Upper lobe of left lung (tissue), 6 donors: ENCODE measurements at regions not wholly inside any gene's neighbourhood (a gene's known extent, or its start where the extent isn't known, plus 50 kb on each side); places are given as distances from the start of the nearest gene placed in this dataset.

Experiments
- ATAC-seq, 2 donors: fragments of 200-7000 bp; cut with Tn5 transposase; one replicate each; pipeline ENCODE4 v1.9.1; 2022; ENCODE audit warnings: mild to moderate bottlenecking in 2 of 2, moderate library complexity in 2 of 2; ENCODE audit not compliant: low FRiP score in 2 of 2
- DNase-seq, 2 donors: peaks; one replicate each; pipeline ENCODE4 v3.0.0-alpha.2; 2019 to 2020
- H3K27ac ChIP-seq, 4 donors: fragments of 200-600 bp; sonication (generic); one replicate each; pipeline ENCODE4 v1.5.1; 2016 to 2019
- H3K27me3 ChIP-seq, 4 donors: fragments of 200-600 bp; sonication (generic); one replicate each; pipeline ENCODE4 v1.5.1; 2017 to 2019
- H3K36me3 ChIP-seq, 4 donors: fragments of 200-600 bp; sonication (generic); one replicate each; pipeline ENCODE4 v1.5.1; 2016 to 2019
- H3K4me1 ChIP-seq, 4 donors: fragments of 200-600 bp; sonication (generic); one replicate each; pipeline ENCODE4 v1.5.1; 2018 to 2019
- H3K4me3 ChIP-seq, 4 donors: fragments of 200-600 bp; sonication (generic); one replicate each; pipeline ENCODE4 v1.5.1; 2017 to 2019; ENCODE audit warnings: mild to moderate bottlenecking in 2 of 4, moderate library complexity in 1 of 4
- H3K9me3 ChIP-seq, 4 donors: fragments of 200-600 bp; sonication (generic); one replicate each; pipeline ENCODE4 v1.5.1; 2018 to 2019
- EP300 ChIP-seq, 4 donors: sonication (generic); formaldehyde crosslinking; IDR thresholded peaks; one replicate each; pipeline ENCODE4 v1.5.1; 2017; ENCODE audit warnings: antibody characterized with exemption in 4 of 4, control low read depth in 2 of 4
- POLR2A ChIP-seq, 4 donors: fragments of 450-650 bp; IDR thresholded peaks; one replicate each; pipeline ENCODE4 v1.5.1; 2016 to 2017; ENCODE audit warnings: antibody characterized with exemption in 4 of 4, mild to moderate bottlenecking in 2 of 4
- POLR2AphosphoS5 ChIP-seq, 2 donors: sonication (generic); formaldehyde crosslinking; IDR thresholded peaks; one replicate each; pipeline ENCODE4 v1.5.1; 2017; ENCODE audit warnings: antibody characterized with exemption in 2 of 2
- WGBS, 2 donors: methylation state at CpG; one replicate each; pipeline ENCODE4 v1.1.5; 2017 to 2018; 5-methylcytosine and 5-hydroxymethylcytosine counted together
- TF ChIP-seq, protein P1 (sequence below), 6 experiments: fragments of 450-650 bp in 4 of 6; fragments of 200-600 bp in 2 of 6; sonication (generic) in 2 of 6; IDR thresholded peaks; one replicate each; pipeline ENCODE4 v1.5.1; 2016 to 2019; ENCODE audit warnings: antibody characterized with exemption in 6 of 6
- donor health status: DM: no; HTN: no; CAD: no; lungs with moderate emphysema.
- donor health status: DM: no; HTN: yes; CAD: no; lungs with severe emphysema.

DNA sequence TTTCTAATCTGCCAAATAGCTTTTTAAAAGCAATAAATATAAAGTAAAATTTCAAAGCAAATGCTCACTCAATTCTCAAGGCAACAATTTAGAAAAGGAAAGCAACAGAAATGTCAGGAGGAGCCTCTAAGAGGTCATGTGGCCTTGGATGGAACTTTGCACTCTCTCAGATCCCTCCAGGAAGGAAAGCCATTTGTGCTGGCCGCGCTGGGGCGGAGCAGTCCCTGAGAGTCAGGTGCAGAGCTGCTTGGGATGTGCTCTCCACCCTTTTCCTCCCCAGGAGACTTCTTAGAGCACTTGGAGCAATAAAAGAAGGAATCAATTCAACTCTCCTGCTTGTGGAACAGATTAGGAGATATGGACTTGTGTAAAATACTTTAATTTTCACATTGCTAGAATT, 379.8 kb upstream of the LINC00305 start:
- Histone ChIP-seq H3K36me3 (no peaks in the 10 kb centered on the region), H3K4me3 (no peak overlapping the region), H3K27ac (no peak overlapping the region), H3K27me3 (no peaks in the 10 kb centered on the region), H3K9me3 (no peaks in the 10 kb centered on the region), H3K4me1 (no peaks in the 10 kb centered on the region)
- DNase-seq, result peak in 1 of 2 donors; percentile 24
- no peak for ATAC-seq
- no peak for TF ChIP-seq POLR2A (IDR thresholded peaks at IDR 0.05)
- TF ChIP-seq, protein P1, sequence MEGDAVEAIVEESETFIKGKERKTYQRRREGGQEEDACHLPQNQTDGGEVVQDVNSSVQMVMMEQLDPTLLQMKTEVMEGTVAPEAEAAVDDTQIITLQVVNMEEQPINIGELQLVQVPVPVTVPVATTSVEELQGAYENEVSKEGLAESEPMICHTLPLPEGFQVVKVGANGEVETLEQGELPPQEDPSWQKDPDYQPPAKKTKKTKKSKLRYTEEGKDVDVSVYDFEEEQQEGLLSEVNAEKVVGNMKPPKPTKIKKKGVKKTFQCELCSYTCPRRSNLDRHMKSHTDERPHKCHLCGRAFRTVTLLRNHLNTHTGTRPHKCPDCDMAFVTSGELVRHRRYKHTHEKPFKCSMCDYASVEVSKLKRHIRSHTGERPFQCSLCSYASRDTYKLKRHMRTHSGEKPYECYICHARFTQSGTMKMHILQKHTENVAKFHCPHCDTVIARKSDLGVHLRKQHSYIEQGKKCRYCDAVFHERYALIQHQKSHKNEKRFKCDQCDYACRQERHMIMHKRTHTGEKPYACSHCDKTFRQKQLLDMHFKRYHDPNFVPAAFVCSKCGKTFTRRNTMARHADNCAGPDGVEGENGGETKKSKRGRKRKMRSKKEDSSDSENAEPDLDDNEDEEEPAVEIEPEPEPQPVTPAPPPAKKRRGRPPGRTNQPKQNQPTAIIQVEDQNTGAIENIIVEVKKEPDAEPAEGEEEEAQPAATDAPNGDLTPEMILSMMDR (IDR thresholded peaks at IDR 0.05), result no peak
- no peak for TF ChIP-seq EP300 (IDR thresholded peaks at IDR 0.05)
- no peak for TF ChIP-seq POLR2AphosphoS5 (IDR thresholded peaks at IDR 0.05)
- WGBS, 2 donors, result 79 to 85% methylated on average over 3 of the region's 3 CpGs

DNA sequence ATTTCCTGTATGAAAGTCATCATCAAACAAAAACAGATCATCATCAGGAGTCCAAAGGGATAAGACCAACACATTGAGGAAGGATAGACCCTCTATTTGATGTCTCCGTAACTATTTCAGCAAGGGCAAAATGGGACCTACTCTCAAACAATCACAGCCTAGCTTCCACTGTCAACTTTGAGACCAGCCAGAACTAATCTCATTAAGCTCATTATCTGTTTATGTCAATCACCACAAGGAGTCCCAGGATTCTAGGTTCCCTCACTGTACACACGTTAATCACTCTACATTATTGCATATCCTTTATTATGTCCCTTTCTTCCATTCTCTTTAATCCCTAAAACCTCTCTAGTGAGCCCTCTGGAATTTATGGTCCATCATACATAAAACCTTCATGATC, 370.3 kb upstream of the LINC00305 start:
- Histone ChIP-seq H3K27ac (no peak overlapping the region), H3K36me3 (no peaks in the 10 kb centered on the region), H3K4me1 (no peaks in the 10 kb centered on the region), H3K27me3 (no peaks in the 10 kb centered on the region), H3K4me3 (no peak overlapping the region), H3K9me3 (no peaks in the 10 kb centered on the region)
- 78 to 83% methylated on average over 2 of the region's 2 CpGs for WGBS, 2 donors
- no peak for DNase-seq
- ATAC-seq, result no peak
- TF ChIP-seq POLR2A (IDR thresholded peaks at IDR 0.05), result no peak

- TF ChIP-seq, protein P1 (IDR thresholded peaks at IDR 0.05), result no peak
- TF ChIP-seq POLR2A (IDR thresholded peaks at IDR 0.05) (no peak), EP300 (IDR thresholded peaks at IDR 0.05) (no peak)
- Histone ChIP-seq H3K9me3 (no peaks in the 10 kb centered on the region), H3K36me3 (no peaks in the 10 kb centered on the region), H3K4me3 (no peak overlapping the region), H3K27me3 (no peaks in the 10 kb centered on the region), H3K4me1 (no peaks in the 10 kb centered on the region), H3K27ac (no peak overlapping the region)
- ATAC-seq, result no peak
- DNase-seq, result no peak
- whole genome bisulfite sequencing, 2 donors, result 88 to 95% methylated on average over 2 of the region's 2 CpGs
These were observed 369.3 kb upstream of the LINC00305 start for GRCh38 chr18:64518191-64518590.

DNA sequence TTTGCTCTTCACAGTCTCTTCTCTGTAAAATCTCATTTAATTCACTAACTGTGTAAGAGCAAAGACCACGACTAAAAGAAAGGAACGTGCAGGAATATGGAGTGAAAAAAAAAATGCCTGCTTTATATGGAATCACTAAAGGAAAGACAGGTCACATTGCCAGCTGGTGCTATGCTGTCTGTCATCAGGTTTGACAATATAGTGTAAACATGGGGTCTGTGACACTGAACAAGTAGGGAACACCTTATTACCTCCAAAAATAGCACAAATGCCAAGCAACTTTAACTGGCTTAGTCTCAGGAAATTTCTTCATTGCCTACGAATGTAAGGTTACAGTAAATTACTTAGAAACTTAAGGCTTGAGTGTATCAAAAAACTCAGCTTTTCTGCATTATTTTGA, 364.5 kb upstream of the LINC00305 start:
- Histone ChIP-seq H3K4me3 (no peak overlapping the region), H3K9me3 (no peaks in the 10 kb centered on the region), H3K27me3 (no peaks in the 10 kb centered on the region), H3K36me3 (no peaks in the 10 kb centered on the region), H3K4me1 (no peaks in the 10 kb centered on the region), H3K27ac (no peak overlapping the region)
- TF ChIP-seq POLR2AphosphoS5 (IDR thresholded peaks at IDR 0.05) (no peak), EP300 (IDR thresholded peaks at IDR 0.05) (no peak)
- TF ChIP-seq, protein P1 (IDR thresholded peaks at IDR 0.05), result no peak
- 58 to 63% methylated on average over 3 of the region's 3 CpGs for WGBS, 2 donors
- ATAC-seq (no peak), DNase-seq (no peak)

- ATAC-seq, result no peak
- Histone ChIP-seq H3K4me3 (no peak overlapping the region), H3K4me1 (no peaks in the 10 kb centered on the region), H3K27ac (no peak overlapping the region), H3K36me3 (no peaks in the 10 kb centered on the region), H3K27me3 (no peaks in the 10 kb centered on the region), H3K9me3 (no peaks in the 10 kb centered on the region)
- TF ChIP-seq POLR2A (IDR thresholded peaks at IDR 0.05) (no peak), POLR2AphosphoS5 (IDR thresholded peaks at IDR 0.05) (no peak), EP300 (IDR thresholded peaks at IDR 0.05) (no peak)
- TF ChIP-seq, protein P1 (IDR thresholded peaks at IDR 0.05), result no peak
- WGBS, 2 donors, result 91 to 92% methylated on average over 5 of the region's 5 CpGs
- no peak for DNase-seq
These were observed 341.3 kb upstream of the LINC00305 start for GRCh38 chr18:64490207-64490606.
